Limb (tissue), 2 donors: ENCODE measurements at regions not wholly inside any gene's neighbourhood (a gene's known extent, or its start where the extent isn't known, plus 50 kb on each side); places are given as distances from the start of the nearest gene placed in this dataset.
"Not testable (repeated sequence)": the region's sequence is repeated elsewhere in the genome, so short reads cannot be mapped to it uniquely, and the experiment has no call there.

Experiments
- DNase-seq, 2 donors: peaks; one replicate each; pipeline ENCODE4 v3.0.0-alpha.2; 2016; ENCODE audit errors: extremely low spot score in 2 of 2

DNA sequence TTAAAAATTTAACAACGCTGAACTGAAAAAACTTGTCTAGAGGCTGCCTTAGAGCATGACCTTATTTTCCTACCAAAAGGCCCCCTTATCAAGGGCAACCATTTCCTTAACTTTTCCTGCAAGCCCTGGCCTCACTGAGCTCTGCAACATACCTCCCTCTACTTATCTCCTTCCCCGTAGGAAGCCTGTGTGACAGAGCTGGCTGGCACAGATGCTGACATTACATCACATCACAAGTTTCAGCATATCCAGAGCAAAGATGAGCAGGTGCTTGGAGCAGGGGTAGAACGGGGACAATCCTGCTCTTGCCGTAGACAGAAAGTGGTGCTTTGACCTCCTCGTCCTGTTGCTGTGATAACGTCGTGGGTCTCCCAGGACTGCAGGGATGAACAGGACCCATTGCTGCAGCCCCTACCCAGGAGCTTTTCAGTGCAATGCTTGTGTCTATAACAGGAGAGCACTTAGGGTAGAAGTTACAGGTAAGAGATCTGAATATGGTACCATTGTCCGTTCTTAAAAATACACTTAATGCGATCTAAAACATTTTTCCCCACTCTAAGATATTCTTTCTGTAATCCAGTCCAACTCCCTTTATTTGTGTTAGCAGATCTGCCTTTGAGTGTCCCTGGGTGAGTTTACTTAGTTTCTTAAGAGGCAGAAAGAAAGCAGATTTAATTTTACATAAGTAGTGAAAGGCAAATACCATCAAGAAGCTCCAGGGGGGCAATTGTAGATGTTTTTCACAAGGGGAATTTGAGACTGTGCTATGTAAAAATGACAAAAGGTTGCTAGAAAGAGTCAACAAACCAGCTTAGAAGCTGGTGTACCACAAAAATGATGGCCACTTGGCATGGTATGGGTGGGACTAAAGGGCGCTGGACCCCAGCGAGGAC is 101.9 kb upstream of the EFNA5 start:
- DNase-seq, result no peak

DNA sequence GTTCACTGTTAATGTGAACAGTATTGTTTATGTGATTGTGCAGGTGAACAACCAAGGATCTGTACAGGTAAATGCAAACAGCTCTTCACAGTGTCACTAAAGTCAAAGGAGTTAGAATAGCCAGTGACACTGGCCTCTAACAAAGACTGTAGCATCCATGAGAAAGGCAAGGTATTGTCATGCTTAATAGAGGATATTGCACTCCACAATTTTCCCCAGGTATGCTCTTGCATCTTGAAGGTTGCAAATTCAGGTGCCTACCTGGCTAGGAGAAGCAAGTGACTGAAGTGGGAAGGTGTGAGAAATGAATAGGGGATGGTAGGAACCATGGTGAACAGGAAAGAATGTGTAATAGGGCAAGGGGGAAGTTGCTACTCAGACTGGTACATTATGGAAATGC is 101.2 kb upstream of the EFNA5 start:
- no peak for DNase-seq

DNA sequence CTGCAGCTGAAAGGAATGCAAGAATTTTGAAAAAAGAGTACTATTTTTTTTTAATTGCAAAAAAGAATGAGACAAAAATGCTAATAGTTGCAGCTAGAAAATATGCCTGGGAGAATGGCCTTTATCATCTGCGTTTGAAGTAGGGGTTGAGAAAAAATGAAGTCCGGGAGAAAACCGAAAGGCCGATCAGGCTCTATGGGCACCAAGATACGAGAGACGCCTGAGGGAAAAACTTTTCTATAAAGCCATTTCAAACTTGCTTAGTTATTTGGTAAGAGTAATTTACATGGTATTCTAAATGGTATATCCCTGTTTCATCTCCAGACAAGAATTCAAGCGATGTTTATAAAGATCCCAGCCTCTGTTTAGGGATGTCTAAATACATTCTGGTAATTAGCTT is 99.3 kb upstream of the EFNA5 start:
- DNase-seq, result no peak

DNA sequence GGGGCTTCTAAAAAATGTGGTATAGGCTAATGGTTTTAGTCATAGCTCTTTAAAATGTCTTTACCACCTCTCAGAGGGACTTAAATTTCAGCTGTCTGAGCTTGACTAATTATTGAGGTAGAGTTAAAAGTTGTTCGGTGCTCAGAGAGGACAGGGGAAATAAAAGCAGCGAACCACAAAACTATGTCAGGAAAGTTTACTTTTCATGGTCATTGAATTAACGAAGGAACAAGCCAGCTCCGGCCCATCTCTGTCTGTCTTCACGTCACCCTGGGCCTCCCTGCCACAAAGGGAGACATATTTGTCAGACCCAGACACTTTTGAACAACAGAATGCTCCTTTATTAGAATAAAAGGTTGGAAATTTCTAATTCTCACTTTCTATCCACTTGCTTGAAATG is 98.8 kb upstream of the EFNA5 start:
- DNase-seq, result no peak

DNA sequence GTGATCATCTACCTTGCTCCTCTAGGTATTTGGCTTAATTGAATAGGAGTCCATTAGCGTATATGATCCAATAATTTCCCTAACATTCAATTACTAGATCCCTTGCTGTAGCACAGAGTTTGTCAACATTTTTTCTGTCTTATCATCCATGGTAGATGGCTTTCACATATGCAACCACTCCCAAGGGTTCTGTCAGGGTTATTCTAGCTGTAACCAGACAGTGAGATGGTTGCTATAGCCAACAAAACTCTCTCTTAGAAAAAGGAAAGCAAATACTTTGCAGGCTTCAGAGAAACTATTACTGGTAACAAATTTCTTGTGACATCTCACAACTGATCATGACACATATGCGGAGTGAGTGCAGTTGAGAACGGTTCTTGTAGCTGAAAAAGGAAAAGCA is 96.2 kb upstream of the EFNA5 start:
- DNase-seq, result no peak

DNA sequence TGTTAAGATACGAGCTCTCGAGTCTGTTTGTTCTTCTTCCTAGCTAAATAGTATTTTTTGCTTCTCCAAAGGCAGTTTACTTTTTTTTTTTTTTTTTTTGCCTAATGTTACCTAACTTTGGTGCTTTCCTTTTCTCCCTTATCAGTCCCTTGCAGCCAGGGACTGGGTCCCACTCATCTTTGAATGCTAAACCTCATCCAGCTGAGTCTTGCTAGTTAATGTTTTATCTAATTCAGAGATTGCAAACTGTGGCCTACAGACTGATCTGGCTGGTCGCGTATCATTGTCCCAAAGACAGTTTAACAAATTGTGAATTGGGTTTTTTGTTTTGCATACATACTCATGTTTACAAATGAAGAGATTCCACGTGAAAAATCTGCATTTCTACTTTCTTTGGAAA is 95.7 kb upstream of the EFNA5 start:
- DNase-seq, result no peak

DNA sequence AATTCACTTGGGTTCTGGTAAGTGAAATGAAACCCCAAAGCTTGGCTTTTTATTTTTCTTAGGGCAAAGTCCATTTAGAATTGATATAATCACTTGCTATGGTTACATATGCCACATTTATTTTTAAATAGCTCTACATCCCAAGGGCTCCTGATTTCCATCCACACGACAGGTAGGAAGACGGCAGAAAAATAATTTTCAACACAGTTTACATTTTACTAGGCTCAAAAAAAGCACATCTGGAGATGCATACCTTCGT is 95.0 kb upstream of the EFNA5 start:
- DNase-seq, result no peak

DNA sequence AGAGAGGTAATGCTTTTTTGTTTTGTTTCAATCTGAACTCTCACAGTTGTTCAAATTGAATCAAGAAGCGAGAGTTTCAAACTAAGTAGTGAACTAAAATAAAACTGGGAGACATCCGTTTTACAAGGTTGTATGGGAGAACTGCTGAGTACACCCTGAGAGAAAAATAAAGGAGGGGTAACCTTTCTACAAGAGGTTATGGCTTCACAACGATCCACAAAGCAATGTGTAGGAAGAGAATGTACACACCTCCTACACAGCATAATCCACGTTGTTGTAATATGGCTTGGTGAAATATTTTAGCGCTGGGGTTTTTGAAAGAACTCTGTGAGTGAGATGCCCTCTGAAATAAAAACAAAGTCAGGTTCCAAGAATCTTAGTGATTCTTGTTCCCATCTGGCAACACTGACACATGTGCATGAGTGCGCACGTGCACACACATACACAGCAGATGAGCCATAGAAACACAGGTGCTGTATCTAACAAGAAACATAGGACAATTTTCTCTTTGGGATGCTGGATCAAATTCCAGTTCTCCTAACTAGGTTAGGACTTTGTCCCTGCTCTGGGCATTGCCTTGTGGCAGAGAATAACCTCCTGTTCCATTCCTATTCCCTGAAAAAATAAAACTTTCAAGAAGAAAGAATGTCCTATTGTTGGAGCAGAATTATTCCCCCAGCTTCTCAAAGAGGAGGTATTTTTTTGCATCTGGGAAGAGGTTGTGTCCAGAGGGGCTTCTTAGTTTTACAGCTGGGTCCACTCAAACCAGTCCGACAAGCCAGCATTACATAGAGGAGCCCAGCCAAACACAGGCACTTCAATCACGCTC is 94.5 kb upstream of the EFNA5 start:
- no peak for DNase-seq

DNA sequence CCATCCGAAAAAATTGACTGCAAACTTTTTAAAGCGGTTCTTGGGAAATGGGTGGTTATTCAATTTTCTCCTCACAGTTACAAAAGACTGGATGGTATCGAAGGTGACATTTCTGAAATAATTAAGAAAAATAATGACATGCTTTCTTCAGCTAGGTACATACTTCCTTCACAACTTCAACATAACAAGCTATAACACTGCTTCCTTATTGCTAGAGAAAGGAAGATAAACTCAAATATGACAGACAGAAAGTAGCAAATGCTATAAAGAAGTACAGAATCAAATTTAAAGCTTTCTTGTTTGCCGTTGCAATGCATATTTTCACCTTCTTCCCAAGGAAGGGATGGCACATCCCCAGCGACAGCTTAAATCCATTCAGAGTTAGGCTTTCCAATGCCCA is 93.5 kb upstream of the EFNA5 start:
- DNase-seq, result no peak

DNA sequence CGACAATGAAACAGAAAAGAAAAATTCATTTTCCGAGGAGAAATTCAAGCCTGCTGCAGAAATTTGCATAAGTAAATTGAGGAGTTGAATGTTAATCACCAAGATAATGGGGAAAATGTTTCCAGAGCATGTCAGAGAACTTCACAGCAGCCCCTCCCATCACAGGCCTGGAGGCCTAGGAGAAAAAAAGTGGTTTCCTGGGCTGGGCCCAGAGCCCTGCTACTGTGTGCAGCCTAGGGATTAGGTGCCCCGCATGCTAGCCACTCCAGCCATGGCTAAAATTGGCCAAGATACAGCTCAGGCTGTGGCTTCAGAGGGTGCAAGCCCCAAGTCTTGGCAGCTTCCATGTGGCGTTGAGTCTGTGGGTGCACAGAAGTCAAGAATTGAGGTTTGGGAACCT is 82.7 kb upstream of the EFNA5 start:
- no peak for DNase-seq

DNA sequence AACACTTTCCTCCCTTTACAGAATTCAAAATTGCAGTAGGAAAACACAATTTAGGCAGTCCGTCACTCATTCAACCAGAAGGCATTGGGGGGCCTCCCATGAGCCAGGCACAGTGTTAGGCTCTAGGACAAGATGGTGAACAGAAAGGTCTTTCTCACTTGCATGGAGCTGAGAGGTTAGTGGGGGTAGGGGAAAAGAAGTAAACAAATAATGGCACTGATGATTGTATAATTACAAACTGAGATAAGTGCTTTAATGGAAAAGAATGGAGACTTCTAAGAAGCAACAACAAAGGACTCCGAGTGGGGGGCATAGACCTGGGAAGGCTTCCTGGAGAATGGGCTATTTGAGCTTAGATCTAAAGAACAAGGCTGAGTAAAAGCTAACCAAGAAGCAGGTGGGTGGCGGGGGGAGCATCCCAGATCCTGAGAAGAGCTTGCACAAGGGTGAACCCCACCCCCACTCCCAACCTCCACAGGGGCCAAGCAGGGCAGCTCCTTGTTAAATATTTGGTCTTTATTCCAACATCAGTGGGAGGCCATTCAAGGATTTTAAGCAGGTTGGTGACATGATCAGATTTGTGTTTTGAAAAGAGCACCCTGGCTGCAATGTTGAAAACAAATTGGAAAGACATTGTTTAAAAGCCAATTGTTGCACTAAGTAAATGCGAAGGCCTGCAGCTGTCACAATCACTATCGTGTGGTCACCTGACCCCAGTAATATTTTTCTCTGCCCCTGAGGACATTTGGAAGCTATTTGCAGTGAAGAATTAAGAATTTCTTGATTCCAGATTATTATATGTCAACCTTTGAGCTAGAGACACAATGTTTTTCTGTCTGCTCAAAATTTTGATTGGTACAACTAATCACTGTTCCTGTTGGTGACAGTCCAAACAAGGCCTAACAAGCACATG is 73.9 kb upstream of the EFNA5 start:
- no peak for DNase-seq

DNA sequence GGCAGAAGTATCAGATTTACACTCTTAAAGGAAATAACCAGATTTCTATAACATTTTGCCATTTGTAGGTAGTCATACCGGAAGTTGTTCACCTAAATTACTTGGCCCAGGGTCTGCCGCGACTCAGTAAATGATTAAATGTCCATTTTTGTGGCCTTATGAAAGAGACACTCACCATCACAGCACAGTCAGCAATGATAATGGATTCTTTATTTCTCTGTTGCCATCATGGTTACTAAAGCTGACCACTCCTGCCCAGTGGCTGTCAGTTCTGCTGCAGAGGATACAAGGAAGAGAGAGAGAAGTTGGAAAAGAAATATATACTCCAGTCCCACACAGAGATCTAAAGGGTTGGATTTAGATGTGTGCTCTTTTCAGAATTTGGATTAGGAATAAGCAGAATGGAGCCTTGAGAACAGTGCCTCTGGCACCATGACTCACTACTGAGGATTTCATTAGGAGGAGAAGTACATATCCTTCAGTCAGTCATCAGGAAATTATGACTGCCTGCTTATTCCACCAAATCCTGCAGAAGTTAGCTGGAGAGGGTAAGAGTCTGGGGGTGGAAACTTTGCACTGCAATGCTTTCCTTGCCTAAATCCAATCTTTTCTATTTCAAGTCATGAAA is 72.8 kb upstream of the EFNA5 start:
- no peak for DNase-seq

DNA sequence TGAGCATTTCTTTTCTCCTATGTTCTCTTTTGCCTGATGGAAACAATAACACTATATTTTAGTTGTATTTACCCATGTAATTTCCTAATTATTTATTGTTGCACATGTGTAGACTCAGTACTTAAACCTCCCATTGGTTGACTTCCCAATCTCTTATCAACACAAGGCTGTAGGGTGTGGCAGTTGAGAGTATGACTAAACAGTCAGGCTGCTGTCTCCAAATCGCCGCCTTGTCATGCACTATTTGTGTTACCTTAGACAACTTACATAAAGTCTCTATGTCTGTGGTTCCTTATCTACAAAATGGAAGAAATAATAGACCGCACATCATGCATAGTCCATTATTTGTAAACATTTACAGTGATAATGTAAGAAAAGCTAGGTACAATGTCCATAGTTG is 68.9 kb upstream of the EFNA5 start:
- DNase-seq, result no peak

DNA sequence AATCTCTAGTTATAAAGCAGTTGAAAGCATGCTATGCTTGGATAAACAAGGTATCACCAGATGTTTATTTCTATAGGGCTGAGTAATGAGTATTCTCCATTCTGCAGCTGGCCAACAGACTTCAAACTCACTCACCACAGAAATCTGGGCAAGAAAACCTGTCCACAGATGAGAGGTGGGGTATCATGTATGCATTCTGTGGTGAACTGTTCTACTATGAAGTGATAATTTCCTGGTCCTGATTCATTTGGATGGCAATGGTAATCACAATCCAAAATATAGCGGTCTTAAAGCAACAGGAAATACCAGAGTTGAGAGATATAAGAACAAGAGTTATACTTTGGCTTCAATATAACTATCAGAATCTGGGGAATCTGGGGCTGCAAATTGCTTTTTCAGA is 65.9 kb upstream of the EFNA5 start:
- DNase-seq, result no peak

DNA sequence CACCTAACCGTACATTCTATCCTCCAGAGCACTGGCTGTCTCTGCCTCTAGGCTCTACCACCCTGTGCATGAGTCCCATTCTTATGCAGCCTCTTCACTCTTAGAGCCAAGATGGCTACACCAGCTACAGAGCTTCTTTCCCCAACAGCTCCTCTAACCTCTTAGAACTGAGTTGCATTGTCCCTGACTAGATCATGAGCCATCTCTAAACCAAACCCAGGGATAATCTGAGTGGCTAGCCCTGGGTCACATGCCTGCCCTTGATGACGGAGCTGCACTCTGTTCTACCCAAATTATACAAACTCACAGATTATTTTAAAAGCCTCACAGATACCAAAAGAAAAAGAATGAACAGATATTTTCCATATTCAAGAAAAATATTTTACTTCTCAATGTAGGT is 65.4 kb upstream of the EFNA5 start:
- not testable (repeated sequence) for DNase-seq

DNA sequence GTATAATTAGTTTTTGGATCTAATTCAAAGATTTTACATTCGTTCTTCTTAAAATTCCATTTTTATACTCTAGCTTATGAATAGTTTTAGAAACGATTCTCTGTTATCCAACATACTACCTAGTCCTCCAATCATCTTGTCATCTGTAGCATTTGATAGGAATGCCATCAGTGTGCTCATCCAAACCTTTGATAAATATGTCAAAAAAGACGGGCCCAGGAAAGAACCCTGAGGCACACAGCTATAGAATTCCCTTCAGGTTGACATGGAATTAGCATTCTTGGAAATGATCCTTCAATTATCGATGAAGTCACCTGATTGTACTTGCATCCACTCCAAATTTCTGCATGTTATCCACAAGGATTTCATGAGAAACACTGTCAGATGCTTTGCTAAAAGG is 64.8 kb upstream of the EFNA5 start:
- DNase-seq, result no peak

DNA sequence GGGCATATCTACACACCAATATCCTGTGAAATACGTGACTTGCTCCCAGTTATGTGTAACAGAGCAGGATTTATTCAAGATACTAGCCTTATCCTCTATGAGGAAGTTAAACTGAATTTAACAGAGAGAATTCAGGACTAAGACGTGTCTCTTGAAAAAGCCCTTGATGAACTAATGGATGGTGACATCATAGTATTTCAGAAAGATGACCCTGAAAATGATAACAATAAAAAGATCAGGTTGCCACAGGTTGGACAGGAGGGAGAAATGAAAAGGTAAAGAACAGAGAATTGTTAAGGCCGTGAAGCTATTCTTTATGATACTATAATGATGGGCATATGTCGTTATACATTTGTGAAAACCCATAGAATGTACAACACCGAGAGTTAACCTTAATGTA is 56.2 kb upstream of the EFNA5 start:
- no peak for DNase-seq

DNA sequence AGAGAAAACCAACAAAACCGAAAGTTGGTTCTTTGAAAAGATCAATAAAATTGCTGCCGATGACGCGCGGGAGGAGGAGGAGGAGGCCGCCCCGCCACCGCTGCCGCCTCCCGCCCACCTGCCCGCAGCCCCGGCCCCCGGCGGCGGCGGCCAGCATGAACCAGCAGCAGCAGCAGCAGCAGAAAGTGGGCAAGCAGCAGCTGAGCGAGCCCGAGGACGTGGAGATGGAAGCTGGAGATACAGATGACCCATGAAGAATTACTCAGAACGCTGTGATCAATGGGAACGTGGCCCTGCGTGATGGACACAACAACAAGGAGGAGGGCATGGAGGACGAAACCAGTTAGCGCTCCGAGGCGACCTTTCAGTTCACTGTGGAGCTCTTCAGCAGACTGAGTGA is 53.9 kb upstream of the EFNA5 start:
- DNase-seq, result no peak

DNA sequence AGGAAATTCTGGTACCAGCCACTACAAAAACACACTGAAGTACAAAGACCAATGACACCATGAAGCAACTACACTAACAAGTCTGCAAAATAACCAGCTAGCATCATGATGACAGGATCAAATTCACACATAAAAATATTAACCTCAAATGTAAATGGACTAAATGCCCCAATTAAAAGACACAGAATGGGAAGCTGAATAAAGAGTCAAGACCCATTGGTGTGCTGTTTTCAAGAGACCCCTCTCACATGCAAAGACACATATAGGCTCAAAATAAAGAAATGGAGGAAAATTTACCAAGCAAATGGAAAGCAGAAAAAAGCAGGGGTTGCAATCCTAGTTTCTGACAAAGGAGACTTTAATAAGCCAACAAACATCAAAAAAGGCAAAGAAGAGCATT is 50.5 kb upstream of the EFNA5 start:
- DNase-seq, result not testable (repeated sequence)
